Endothelial cell of umbilical vein (primary cell): ENCODE measurements at regions not wholly inside any gene's neighbourhood (a gene's known extent, or its start where the extent isn't known, plus 50 kb on each side); places are given as distances from the start of the nearest gene placed in this dataset.

Experiments used
- CTCF ChIP-seq, 2 donors: IDR thresholded peaks; 1 replicate in 1 of 2; 2 replicates in 1 of 2; pipeline ENCODE4 v1.5.1; 2011; ENCODE audit warnings: low read length in 2 of 2, mild to moderate bottlenecking in 2 of 2, moderate library complexity in 2 of 2, control low read depth in 1 of 2, inconsistent platforms in 1 of 2, low read depth in 1 of 2; ENCODE audit not compliant: insufficient read depth in 1 of 2; ENCODE audit errors: extremely low read depth in 1 of 2
- POLR2A ChIP-seq: IDR thresholded peaks from 2 replicates; pipeline ENCODE4 v1.6.1; 2012; ENCODE audit warnings: low read depth, mild to moderate bottlenecking, control low read depth, low read length

GRCh38 chr12:93146263-93146939 lies 217.3 kb upstream of the EEA1 start:
- no peak for TF ChIP-seq CTCF (IDR thresholded peaks at IDR 0.05; ENCODE audit: extremely low read depth in 1 of 2, insufficient read depth in 1 of 2, low read depth in 1 of 2, low read length in 2 of 2)
- TF ChIP-seq POLR2A: no peak
